ENCODE measurements at regions not wholly inside any gene's neighbourhood (a gene's known extent, or its start where the extent isn't known, plus 50 kb on each side); places are given as distances from the start of the nearest gene placed in this dataset.

GRCh38 chr3:15978801-15979200 lies 181.0 kb upstream of the ANKRD28 start:
- FAIRE-seq (no peak), DNase-seq (ENCODE audit: low read depth) (no peak)

GRCh38 chr3:15979495-15979894 lies 181.7 kb upstream of the ANKRD28 start:
- H3K4me3 ChIP-seq (ENCODE audit: low read depth, low read length): no peak overlapping the region
- FAIRE-seq: no peak
- H3K27me3 ChIP-seq (ENCODE audit: control insufficient read depth, insufficient read depth, low read length): no peaks in the 10 kb centered on the region
- no peak for TF ChIP-seq CTCF (IDR thresholded peaks at IDR 0.05; ENCODE audit: insufficient read depth, low read length, severe bottlenecking)
- no peaks in the 10 kb centered on the region for H3K36me3 ChIP-seq (ENCODE audit: control insufficient read depth, insufficient read depth, low read length)
- DNase-seq (ENCODE audit: low read depth): peak; percentile 23

More at GRCh38 chr3:15978801-15979200, 181.0 kb upstream of the ANKRD28 start:
- TF ChIP-seq CTCF (IDR thresholded peaks at IDR 0.05; ENCODE audit: insufficient read depth, low read length, severe bottlenecking): no peak
- Histone ChIP-seq H3K36me3 (ENCODE audit: control insufficient read depth, insufficient read depth, low read length) (no peaks in the 10 kb centered on the region), H3K27me3 (ENCODE audit: control insufficient read depth, insufficient read depth, low read length) (no peaks in the 10 kb centered on the region), H3K4me3 (ENCODE audit: low read depth, low read length) (no peak overlapping the region)

GRCh38 chr3:15979900-15980299 lies 182.1 kb upstream of the ANKRD28 start:
- TF ChIP-seq CTCF (IDR thresholded peaks at IDR 0.05; ENCODE audit: insufficient read depth, low read length, severe bottlenecking): no peak
- Histone ChIP-seq H3K4me3 (ENCODE audit: low read depth, low read length) (no peak overlapping the region), H3K27me3 (ENCODE audit: control insufficient read depth, insufficient read depth, low read length) (no peaks in the 10 kb centered on the region), H3K36me3 (ENCODE audit: control insufficient read depth, insufficient read depth, low read length) (no peaks in the 10 kb centered on the region)
- FAIRE-seq: no peak
- no peak for DNase-seq (ENCODE audit: low read depth)

- no peak for FAIRE-seq
- no peak overlapping the region for H3K4me3 ChIP-seq (ENCODE audit: low read depth, low read length)
Observed at GRCh38 chr3:15982243-15982642, 184.5 kb upstream of the ANKRD28 start.

GRCh38 chr3:15982667-15983196 lies 185.0 kb upstream of the ANKRD28 start:
- peak; percentile 85 for FAIRE-seq
- no peaks in the 10 kb centered on the region for H3K36me3 ChIP-seq (ENCODE audit: control insufficient read depth, insufficient read depth, low read length)

More at GRCh38 chr3:15982243-15982642, 184.5 kb upstream of the ANKRD28 start:
- DNase-seq (ENCODE audit: low read depth): no peak
- Histone ChIP-seq H3K27me3 (ENCODE audit: control insufficient read depth, insufficient read depth, low read length) (no peaks in the 10 kb centered on the region), H3K36me3 (ENCODE audit: control insufficient read depth, insufficient read depth, low read length) (no peaks in the 10 kb centered on the region)
- TF ChIP-seq CTCF (IDR thresholded peaks at IDR 0.05; ENCODE audit: insufficient read depth, low read length, severe bottlenecking): no peak

More at GRCh38 chr3:15982667-15983196, 185.0 kb upstream of the ANKRD28 start:
- Histone ChIP-seq H3K27me3 (ENCODE audit: control insufficient read depth, insufficient read depth, low read length) (no peaks in the 10 kb centered on the region), H3K4me3 (ENCODE audit: low read depth, low read length) (no peak overlapping the region)
- TF ChIP-seq CTCF (IDR thresholded peaks at IDR 0.05; ENCODE audit: insufficient read depth, low read length, severe bottlenecking): no peak
- DNase-seq (ENCODE audit: low read depth): peak; percentile 99
